SU-DHL-6 (cell line): ENCODE measurements at regions not wholly inside any gene's neighbourhood (a gene's known extent, or its start where the extent isn't known, plus 50 kb on each side); places are given as distances from the start of the nearest gene placed in this dataset.
A peak's percentile ranks its signal among the peaks of the same experiment; 100 is the strongest.

Source experiments
- H2AFZ ChIP-seq: fragments of 200-600 bp; sonication (generic); 2 replicates; pipeline ENCODE4 v1.6.1; 2014; ENCODE audit warnings: low read depth, mild to moderate bottlenecking, moderate library complexity, mixed read lengths, antibody characterized with exemption, low read length; ENCODE audit not compliant: severe bottlenecking
- H3F3A ChIP-seq: fragments of 200-600 bp; shearing (Covaris generic); 2 replicates; pipeline ENCODE4 v1.6.0; 2016; ENCODE audit warnings: antibody characterized with exemption, mild to moderate bottlenecking; ENCODE audit not compliant: insufficient read depth
- H3K27ac ChIP-seq: fragments of 200-600 bp; sonication (generic); 2 replicates; pipeline ENCODE4 v1.5.1; 2016; ENCODE audit warnings: low read depth, mild to moderate bottlenecking, low read length, moderate library complexity, mixed read lengths
- H3K27me3 ChIP-seq: fragments of 200-600 bp; sonication (generic), shearing (Covaris generic); 2 replicates; pipeline ENCODE4 v1.6.0; 2014; ENCODE audit warnings: mild to moderate bottlenecking, low read length
- H3K36me3 ChIP-seq: fragments of 200-600 bp; sonication (generic); 2 replicates; pipeline ENCODE4 v1.6.1; 2014; ENCODE audit warnings: mild to moderate bottlenecking, low read length, mixed read lengths
- H3K4me2 ChIP-seq: fragments of 300-600, 200-600 bp; shearing (Covaris generic), sonication (generic); 2 replicates; pipeline ENCODE4 v1.6.0; 2014; ENCODE audit warnings: low read length, low read depth, mild to moderate bottlenecking; ENCODE audit not compliant: poor library complexity, severe bottlenecking
- H3K4me3 ChIP-seq: fragments of 200-600 bp; sonication (generic); 2 replicates; pipeline ENCODE4 v1.5.1; 2014; ENCODE audit warnings: antibody characterized with exemption, low read length, mild to moderate bottlenecking, mixed read lengths; ENCODE audit not compliant: insufficient read depth, poor library complexity, severe bottlenecking
- H3K79me2 ChIP-seq: fragments of 200-600 bp; sonication (generic); 2 replicates; pipeline ENCODE4 v1.6.1; 2014; ENCODE audit warnings: mild to moderate bottlenecking, low read length, moderate library complexity; ENCODE audit not compliant: insufficient read depth
- H3K9ac ChIP-seq: fragments of 200-600 bp; sonication (generic); 2 replicates; pipeline ENCODE4 v1.7.0; 2014; ENCODE audit warnings: mild to moderate bottlenecking, low read length
- H3K9me2 ChIP-seq: fragments of 200-600 bp; sonication (generic); replicated peaks from 2 replicates; pipeline ENCODE4 v1.6.1; 2014; ENCODE audit warnings: low read length; ENCODE audit not compliant: insufficient read depth
- H3K9me3 ChIP-seq: fragments of 200-600 bp; sonication (generic); 2 replicates; pipeline ENCODE4 v1.6.1; 2014; ENCODE audit warnings: low read length, mixed read lengths; ENCODE audit not compliant: insufficient read depth
- H4K20me1 ChIP-seq: fragments of 200-600 bp; sonication (generic); 2 replicates; pipeline ENCODE4 v1.6.1; 2014; ENCODE audit warnings: low read depth, mild to moderate bottlenecking, antibody characterized with exemption, low read length, moderate library complexity, mixed read lengths
- EZH2phosphoT487 ChIP-seq: fragments of 200-600 bp; sonication (generic), shearing (Covaris generic); conservative IDR thresholded peaks from 2 replicates; pipeline ENCODE4 v1.6.1; 2018; ENCODE audit warnings: mild to moderate bottlenecking, antibody characterized with exemption, low read length, moderate library complexity, mixed read lengths
- TF ChIP-seq, protein P1 (sequence below): fragments of 200-600 bp; sonication (generic); IDR thresholded peaks from one replicate; pipeline ENCODE4 v1.5.1; 2017; ENCODE audit warnings: antibody characterized with exemption, mild to moderate bottlenecking, low read length, moderate library complexity; ENCODE audit not compliant: insufficient read depth, poor library complexity, severe bottlenecking

DNA sequence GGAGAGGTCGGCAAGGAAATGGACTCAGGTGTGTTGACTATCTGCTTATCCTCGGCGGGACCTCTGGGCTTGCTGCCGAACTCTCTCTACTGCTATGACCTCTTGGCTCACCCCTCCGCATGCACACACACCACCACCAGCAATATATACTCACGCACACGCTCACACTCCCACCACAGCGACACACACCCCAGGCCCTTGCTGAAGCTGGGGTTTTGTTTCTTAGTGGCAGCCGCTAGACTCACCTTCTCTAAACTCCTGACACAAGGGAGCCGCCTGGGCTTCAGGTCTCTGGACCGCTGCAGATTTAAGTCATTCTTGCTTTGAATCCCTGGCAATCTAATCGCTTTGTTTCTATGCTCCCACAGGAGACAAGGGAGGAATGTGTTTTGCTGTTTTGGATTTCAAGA is 59.4 kb upstream of the BACH2 start:
- Histone ChIP-seq H3K9me2 (no peaks in the 10 kb centered on the region), H3K4me3 (no peak overlapping the region), H2AFZ (no peak overlapping the region), H3K4me2 (no peak overlapping the region), H3K79me2 (no peaks in the 10 kb centered on the region), H3K36me3 (no peaks in the 10 kb centered on the region), H3F3A (no peaks in the 10 kb centered on the region; the same call in 1 of the 2 replicates), H3K9ac (no peak overlapping the region), H3K27ac (no peak overlapping the region), H3K27me3 (no peaks in the 10 kb centered on the region), H4K20me1 (no peaks in the 10 kb centered on the region), H3K9me3 (no peaks in the 10 kb centered on the region)
- no peak for TF ChIP-seq EZH2phosphoT487
- TF ChIP-seq, protein P1, sequence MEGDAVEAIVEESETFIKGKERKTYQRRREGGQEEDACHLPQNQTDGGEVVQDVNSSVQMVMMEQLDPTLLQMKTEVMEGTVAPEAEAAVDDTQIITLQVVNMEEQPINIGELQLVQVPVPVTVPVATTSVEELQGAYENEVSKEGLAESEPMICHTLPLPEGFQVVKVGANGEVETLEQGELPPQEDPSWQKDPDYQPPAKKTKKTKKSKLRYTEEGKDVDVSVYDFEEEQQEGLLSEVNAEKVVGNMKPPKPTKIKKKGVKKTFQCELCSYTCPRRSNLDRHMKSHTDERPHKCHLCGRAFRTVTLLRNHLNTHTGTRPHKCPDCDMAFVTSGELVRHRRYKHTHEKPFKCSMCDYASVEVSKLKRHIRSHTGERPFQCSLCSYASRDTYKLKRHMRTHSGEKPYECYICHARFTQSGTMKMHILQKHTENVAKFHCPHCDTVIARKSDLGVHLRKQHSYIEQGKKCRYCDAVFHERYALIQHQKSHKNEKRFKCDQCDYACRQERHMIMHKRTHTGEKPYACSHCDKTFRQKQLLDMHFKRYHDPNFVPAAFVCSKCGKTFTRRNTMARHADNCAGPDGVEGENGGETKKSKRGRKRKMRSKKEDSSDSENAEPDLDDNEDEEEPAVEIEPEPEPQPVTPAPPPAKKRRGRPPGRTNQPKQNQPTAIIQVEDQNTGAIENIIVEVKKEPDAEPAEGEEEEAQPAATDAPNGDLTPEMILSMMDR = no peak

DNA sequence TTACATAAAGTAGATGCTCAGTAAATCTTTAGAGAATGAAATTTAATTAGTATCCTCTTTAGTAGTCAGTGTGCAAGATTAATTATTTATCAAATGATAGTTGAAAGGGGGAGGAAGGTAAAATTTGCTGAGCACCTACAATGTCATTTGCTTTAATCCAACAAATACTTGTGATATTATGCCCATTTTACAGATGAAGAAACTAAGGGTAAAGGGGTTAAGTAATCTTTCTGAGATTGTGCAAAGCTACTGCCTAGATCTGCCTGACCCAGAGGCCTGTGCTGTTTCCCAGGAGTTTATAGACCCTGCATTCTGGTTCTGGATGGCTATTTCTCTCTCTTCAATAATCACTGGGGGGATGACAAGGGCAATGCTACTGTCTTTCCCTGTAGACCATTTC is 58.3 kb upstream of the BACH2 start:
- H3K79me2 ChIP-seq = no peaks in the 10 kb centered on the region
- H3K27me3 ChIP-seq = no peaks in the 10 kb centered on the region
- H3K4me2 ChIP-seq = no peak overlapping the region
- H3K9me2 ChIP-seq = no peaks in the 10 kb centered on the region
- no peak overlapping the region for H3K9ac ChIP-seq
- TF ChIP-seq, protein P1 = no peak
- TF ChIP-seq EZH2phosphoT487 = no peak
- no peaks in the 10 kb centered on the region for H3K36me3 ChIP-seq
- no peaks in the 10 kb centered on the region for H3K9me3 ChIP-seq
- no peaks in the 10 kb centered on the region for H4K20me1 ChIP-seq
- no peaks in the 10 kb centered on the region; the same call in 1 of the 2 replicates for H3F3A ChIP-seq
- no peak overlapping the region for H3K4me3 ChIP-seq
- H2AFZ ChIP-seq = no peak overlapping the region
- H3K27ac ChIP-seq = no peak overlapping the region

DNA sequence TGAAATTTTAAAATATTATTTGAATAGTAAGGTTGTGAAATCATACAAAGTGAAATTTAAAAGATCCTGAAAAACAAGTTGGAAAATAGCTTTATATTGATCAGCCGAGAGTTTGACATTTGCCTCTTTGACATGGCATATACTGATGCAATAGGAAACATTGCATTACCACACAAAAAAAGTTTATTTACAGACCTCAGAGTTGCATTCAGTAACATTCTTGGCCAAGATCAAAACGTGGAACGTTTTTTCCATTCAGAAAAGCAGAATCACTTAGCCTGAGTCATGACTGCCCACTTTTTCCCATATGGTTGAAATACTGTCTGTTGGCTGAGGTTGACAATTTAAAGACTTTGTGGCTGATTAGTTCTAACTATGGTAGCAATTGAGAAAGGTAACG is 55.1 kb upstream of the BACH2 start:
- Histone ChIP-seq H3K4me3 (no peak overlapping the region), H3K27me3 (no peaks in the 10 kb centered on the region), H3K79me2 (no peaks in the 10 kb centered on the region), H3K27ac (no peak overlapping the region), H3K4me2 (peak overlapping the region; percentile 33), H2AFZ (no peak overlapping the region), H3K36me3 (no peaks in the 10 kb centered on the region), H4K20me1 (no peaks in the 10 kb centered on the region), H3F3A (no peaks in the 10 kb centered on the region; the same call in 1 of the 2 replicates), H3K9me3 (no peaks in the 10 kb centered on the region), H3K9me2 (no peaks in the 10 kb centered on the region), H3K9ac (no peak overlapping the region)
- TF ChIP-seq, protein P1 = no peak
- TF ChIP-seq EZH2phosphoT487 = no peak
